Right ventricle myocardium inferior (tissue), 1 donor: ENCODE measurements at regions not wholly inside any gene's neighbourhood (a gene's known extent, or its start where the extent isn't known, plus 50 kb on each side); places are given as distances from the start of the nearest gene placed in this dataset.

Experiments
- ATAC-seq: fragments of 200-7000 bp; cut with Tn5 transposase; one replicate; pipeline ENCODE4 v1.9.1; 2020; ENCODE audit warnings: mild to moderate bottlenecking, moderate library complexity
- DNase-seq: peaks from one replicate; pipeline ENCODE4 v3.0.0; 2021; ENCODE audit errors: missing footprints
- intact Hi-C: fragments of 100-400 bp; cut with DNase I; formaldehyde crosslinking; loops from one replicate; pipeline ENCODE4 v1.11.0; 2022
- donor health status: DM: no; HTN: yes; CAD: no; lungs with severe emphysema.

DNA sequence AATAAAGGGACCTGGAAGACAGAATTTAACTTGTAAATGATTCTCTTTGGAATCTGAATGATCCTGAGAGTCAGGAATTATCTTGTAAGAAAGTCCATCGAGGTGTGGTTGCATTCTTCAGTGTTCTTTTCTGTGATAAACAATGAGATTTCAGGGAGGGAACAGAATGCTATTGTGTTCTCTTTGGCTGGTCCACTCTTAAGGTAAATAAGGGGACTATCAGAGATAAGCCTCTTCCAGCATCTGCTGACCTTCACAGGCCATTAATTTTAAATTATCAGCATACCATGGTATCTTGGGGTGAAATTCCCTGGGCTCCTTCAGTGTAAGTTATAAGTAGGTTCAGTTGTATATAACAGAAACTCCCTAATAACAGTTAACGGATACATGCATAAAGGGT is 107.1 kb upstream of the ARHGAP24 start:
- no peak for ATAC-seq
- intact Hi-C loops, result loop anchor here (5.0 to 10.0 kb wide), 2 partner anchors 221 to 377 kb away; no protein-coding TSS in a partner anchor
- no peak for DNase-seq

DNA sequence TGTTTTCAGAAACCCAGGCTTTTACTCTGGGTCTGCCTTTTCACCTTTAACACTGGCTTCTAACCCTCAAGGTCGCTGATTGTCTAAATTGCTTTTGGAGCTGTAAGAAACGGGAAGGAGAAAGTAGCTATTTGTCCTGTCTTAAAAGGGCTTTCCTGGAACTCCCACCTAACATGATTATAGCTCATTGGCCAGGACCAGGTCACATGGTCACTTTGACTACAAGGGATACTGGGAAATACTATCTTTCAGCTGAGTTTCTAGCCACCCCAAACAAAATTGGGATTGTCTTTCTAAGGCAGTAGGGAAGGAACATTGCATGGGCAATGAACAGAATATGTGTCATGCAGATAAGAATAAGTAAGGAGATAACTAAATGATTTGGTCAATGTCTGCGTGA is 106.7 kb upstream of the ARHGAP24 start:
- intact Hi-C loops, result loop anchor here (5.0 to 10.0 kb wide), 2 partner anchors 221 to 377 kb away; no protein-coding TSS in a partner anchor
- ATAC-seq (no peak), DNase-seq (no peak)

DNA sequence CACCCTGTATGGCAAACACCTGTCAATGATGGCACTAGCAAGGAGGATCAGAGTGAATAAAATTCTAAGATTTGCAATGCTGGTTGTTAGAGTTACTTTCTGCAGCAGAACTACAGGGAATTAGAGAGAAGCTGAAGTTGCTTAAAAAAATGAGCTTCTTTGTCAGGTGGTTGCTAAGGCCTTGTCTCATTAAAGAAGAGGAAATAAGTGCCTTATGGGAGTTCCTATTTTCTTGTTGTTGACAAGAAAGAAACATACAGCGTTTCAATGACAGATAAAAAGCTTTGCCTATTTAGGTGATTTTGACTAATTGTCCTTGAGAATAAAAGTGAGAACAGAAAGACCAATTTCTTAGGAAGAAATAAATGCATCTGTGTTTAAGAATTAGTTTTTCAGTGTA is 106.0 kb upstream of the ARHGAP24 start:
- DNase-seq, result no peak
- intact Hi-C loops, result loop anchor here (5.0 to 10.0 kb wide), 2 partner anchors 222 to 376 kb away; no protein-coding TSS in a partner anchor
- no peak for ATAC-seq

DNA sequence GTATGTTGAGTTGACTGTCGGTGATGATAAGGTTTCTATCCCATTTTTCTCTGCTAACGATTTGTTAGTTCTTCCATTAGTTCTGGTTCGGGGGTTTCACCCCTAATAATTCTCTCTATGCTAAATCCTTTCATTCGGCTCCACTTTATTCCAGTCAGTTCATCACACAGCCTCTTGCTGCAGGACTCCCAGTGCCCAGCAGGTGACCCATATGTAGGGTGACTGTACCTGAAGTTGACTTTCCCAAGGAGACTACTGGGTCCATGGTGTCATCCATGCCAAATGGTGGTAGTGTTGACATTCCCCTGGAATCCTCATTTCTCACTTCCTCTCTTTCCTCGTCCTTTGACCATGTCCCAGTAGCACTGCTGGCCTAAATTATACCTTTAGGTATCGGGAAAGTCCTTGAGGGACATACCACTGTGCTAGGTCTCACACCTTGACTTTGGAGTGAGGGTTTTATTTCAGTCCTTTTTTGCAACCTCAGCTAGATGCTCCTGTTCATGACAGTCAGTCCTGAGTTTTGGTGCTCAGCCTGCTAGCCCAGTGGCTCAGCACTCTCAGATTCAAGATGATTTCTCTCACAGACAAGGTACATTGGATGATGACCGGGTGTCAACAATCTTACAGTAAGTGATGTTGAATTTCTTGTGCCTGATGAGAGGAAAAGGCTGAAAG is 105.1 kb upstream of the ARHGAP24 start:
- DNase-seq (no peak), ATAC-seq (no peak)
- intact Hi-C loops, result loop anchor here (2.0 to 10.0 kb wide), 3 partner anchors 223 to 375 kb away; no protein-coding TSS in a partner anchor

DNA sequence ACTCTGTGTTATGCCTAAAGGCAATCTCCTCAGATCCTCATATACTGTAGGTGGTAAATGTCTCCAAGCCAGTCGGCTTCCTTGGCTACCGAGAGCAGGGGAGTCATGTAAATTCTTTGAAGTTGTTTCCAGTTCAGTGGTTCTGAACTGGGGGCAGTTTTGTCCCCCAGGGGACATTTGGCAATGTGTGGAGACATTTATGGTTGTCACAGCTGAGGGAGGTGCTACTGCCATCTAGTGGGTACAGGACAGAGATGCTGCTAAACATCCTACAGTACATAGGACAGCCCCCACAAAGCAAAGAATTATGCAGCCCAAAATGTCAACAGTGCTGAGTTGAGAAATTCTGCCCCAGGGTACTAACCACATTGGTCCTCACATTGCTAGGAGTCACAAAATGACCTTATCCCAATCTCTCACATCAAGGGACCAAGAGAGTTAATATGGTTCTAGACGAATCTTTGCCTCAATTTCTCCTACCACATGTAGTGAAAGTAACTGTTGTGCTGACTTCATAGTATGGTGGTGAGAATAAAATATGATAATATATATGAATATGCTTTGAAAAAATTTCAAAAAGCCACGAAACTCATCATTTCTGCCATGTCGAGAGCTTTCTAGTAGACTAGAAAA is 104.4 kb upstream of the ARHGAP24 start:
- no peak for DNase-seq

DNA sequence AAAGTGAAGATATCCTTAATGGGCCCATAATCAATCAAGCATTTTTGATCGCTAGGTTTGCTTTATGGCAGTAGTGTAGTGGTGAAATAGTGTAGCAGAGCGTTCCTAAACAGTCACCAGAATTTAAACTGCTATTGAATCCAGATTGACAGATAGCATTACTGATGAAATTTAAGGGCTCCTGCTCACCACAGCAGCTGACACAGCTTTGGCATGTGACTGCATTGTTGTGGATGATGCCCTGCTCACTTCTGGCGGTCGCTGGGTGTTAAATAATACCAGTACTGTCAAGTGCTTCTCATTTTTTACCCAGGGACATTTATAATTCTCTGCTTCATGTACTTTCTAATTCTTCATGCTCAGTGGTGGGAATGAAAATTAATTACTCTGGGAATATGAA is 102.0 kb upstream of the ARHGAP24 start:
- DNase-seq, result no peak
- intact Hi-C loops, result no loop called here
- ATAC-seq, result no peak

More for the DNA sequence above, 104.4 kb upstream of the ARHGAP24 start:
- ATAC-seq, result peak; percentile 67
- intact Hi-C loops, result loop anchor here (2.0 kb wide), 1 partner anchor 286 kb away; no protein-coding TSS in a partner anchor

DNA sequence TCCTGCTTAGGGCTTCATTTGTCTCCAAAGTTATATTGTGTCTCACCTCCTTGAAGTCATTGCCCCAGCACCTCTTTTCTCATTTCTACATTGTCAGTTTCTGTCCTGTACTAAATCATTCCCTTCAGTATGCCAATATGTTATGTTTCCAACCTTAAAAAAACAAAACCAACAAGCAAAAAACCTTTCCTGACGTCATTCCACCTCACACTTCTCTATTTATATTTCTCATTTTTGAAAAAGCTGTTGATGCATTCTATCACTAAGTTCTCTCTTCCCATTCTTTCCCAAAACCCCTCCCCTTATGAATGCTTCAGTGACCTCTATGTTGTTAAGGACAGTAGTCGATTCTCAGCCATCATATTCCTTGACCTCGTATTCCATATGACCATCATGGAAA is 98.7 kb upstream of the ARHGAP24 start:
- ATAC-seq (no peak), DNase-seq (no peak)
- intact Hi-C loops, result no loop called here

DNA sequence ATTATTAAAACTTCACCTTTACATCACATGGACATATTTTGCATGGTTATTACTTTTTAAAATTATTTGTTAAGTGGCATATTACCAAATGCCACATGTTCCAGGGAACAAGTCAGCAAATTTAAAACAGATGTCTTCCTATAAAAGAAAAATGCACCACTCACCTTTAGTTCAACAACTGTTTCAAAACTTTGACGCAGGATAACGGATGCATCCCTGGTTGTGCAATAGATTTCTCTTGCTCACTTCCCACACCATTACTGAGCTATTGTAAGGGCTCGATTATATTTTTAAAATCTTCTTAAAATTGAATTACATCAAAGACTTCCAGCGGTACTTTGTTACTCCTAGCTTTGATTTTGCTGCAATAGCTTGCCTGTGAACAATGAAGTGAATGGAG is 93.0 kb upstream of the ARHGAP24 start:
- ATAC-seq (no peak), DNase-seq (no peak)
- intact Hi-C loops, result no loop called here

DNA sequence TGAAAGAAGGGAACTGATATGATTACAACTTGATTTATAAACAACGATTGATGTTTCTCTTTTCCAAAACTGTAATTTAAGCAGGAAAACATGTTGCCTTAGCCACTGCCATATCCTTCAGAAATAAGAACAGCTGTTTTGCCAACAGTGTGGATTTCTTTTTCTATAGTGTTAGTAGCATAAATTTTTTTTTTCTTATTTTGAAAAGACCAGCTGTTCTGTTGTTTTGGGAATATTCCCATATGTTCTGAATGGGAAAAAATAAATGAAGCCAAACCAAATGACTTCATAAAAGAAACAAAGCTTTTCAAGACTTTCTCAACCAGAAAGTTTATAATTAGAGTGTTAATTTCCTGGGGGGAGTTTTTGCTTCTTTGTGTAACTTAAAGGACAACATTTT is 83.9 kb upstream of the ARHGAP24 start:
- DNase-seq (no peak), ATAC-seq (no peak)
- intact Hi-C loops, result no loop called here

DNA sequence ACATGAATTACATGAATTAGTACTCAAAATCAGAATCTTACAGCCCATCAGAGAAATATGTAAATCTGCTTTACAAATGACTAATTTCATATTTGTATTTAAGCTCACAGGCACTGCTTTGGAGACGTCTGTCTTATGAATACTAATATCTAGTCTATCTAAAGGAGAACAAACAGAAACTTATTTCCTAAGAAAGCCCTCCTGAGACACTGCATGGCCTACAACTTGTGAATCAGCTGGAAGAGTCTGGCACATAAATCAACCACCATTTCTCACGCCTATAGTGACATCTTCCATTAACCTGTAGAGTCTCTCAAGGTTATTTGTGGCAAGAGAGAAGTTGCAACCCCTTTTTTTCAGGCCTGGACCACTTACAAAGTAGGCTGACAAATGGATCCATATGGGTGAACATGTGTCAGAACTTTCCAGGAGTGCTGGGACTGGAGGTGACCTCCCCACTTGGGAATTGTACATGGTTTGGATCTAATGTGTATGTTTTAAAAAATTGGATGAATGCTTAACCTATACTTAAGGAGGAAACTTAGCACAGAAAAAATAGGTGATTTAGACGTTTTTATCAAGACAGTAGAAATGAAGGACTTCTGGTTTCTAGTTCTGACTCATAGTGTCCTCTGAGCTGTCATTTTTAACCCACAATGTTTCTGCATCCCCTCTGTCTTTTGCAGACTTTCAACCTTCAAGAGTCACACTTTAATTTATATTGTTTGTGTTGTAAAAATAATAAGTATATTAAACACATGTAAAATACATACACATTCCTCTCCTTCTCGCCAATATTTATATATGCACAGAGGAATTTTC is 83.2 kb upstream of the ARHGAP24 start:
- no peak for ATAC-seq
- intact Hi-C loops, result no loop called here
- DNase-seq, result no peak

DNA sequence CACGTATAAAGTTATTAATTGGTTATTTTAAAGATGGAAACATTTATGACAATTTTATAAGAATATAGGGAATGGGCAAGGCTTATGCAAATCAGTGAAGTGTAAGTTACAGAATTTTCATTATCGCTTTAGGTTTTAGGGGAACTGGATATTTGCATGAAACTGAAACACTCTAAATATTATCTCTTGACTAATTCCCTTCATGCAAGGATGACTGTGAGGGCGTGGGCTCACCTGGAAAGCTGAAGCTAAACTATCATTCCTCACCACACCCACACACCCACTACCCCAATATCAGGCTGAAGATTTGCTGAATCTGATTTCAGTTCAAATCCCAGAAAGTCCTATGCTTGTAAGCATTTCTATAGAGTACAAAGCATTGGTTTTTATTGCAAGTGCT is 81.7 kb upstream of the ARHGAP24 start:
- intact Hi-C loops, result no loop called here
- ATAC-seq (no peak), DNase-seq (no peak)

DNA sequence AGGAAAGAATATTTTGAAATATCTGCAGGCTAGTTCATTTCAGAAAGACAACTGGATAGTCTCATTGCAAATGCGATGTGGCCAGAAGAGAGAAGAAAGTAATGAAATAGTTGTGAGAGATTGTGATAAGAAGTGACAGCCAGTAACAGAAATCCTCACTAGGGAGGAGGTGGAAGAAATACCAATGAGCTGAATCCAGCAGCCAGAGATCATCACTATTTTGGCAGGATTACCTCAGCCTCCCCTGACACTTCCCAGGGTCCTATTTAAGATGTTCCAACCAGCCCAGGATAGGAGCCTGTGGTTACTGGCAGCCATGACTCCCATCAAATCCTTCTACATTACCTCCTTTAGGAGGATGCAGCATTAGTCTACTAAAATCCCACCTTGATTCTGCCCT is 76.7 kb upstream of the ARHGAP24 start:
- peak; percentile 92 for ATAC-seq
- no peak for DNase-seq
- intact Hi-C loops, result no loop called here

DNA sequence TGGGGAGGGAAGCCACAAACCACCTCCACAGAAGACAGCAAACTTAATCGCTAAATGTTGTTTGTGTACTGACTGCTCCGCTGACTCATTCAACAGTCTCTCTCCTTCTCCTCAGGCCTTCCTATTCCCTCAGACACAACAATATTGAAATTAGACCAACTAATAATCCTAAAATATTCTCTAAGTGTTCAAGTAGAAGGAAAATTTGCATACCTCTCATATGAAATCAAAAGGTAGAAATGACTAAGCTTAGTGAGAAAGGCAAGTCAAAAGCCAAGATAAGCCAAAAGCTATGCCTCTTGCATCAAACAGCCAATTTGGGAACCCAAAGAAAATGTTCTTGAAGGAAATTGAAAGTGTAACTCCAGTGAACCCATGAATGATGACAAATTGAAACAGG is 75.7 kb upstream of the ARHGAP24 start:
- DNase-seq (no peak), ATAC-seq (no peak)
- intact Hi-C loops, result no loop called here

DNA sequence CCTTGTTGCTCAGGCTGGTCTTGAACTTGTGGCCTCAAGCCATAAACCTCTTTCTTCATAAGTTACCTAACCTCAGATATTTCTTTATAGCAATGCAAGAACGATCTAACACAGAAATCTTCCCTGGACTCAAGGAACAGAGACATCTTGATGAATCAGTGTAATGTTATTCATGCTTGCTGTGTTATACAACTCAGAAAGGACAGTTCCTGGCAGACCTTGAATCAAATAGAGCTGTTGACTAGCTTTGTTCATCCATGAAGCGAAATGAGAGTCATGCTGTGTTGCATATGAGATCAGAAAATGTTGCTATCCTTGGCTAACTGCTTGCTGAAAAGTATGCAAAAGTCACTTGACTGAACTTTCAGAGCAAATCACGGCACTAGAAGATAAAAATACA is 72.6 kb upstream of the ARHGAP24 start:
- ATAC-seq (peak; percentile 67), DNase-seq (no peak)
- intact Hi-C loops, result no loop called here

DNA sequence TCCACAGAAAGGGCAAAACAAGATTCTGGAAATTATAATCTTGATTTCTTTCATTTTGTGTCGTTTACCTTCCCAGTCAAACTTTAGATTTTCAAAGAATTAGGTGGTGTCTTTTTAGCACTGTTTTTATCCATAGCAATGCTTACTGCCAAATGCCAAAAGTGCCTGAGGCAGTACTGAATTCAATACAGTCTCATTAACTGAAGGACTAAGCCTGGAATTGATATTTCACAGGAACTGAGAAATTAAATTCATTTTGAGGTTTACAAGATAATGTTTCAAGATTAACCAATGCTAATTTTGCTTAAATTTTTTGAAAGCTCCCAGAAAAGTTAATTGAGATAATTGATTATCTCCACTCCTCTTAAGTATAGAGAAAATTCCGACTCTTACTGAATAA is 68.8 kb upstream of the ARHGAP24 start:
- no peak for ATAC-seq
- DNase-seq, result no peak

DNA sequence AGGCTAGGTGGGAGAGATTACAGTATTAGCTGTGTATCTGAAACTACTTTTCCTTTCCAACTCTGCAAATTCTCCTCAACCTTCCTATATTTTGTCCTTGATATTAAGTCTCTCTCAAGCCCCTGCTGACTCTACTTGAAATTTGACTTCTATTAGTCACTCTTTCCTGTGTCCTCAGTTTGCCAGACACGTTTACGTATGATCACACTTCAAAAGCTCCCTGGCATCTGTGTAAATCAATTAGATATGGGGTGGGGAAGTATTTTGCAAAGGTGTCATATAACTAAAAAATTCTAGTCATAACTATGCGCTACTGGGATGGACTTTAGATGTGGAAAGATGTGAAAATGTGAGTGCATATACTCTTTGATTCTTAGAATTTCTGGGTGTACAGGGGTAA is 67.4 kb upstream of the ARHGAP24 start:
- ATAC-seq (no peak), DNase-seq (no peak)
- intact Hi-C loops, result no loop called here

More for the DNA sequence above, 68.8 kb upstream of the ARHGAP24 start:
- intact Hi-C loops, result no loop called here

DNA sequence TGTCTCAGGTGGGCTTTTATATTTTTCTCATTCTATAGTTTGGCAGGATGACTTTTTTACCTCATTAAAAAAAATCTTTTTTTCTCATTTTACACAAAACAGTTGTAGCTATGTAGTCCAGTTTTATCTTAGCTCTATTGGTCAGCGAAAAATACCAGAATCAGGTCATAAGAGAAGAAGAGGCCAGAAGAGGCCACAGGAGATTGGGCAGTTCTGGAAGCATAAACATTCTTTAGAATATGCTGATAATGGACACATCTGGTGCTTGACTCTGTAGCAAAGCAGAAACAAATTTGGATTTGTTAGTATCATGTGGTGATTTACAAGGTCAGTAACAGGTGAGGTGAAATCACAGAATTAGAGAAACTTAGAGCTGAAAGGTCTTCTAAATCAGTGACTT is 66.6 kb upstream of the ARHGAP24 start:
- intact Hi-C loops, result no loop called here
- no peak for ATAC-seq
- DNase-seq, result no peak

DNA sequence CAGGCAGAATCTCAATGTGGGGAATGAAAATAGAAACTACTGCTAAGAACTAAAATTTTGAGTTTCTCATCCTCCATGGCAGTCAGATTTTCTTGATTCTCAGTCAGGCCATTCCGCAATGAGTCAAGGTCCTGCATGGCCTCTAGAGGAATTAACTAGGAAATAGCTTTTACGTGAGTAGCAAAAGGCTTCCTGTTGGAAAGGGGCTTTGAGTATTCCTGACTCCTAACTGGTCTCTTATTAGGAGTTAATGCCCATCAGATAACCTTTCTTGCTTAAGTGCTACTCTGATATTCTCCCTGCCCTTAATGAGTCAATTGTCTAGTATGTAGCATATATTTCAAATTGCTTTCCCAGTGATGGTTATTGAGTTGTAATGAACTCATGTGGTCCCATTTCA is 65.7 kb upstream of the ARHGAP24 start:
- no peak for DNase-seq
- no peak for ATAC-seq
- intact Hi-C loops, result no loop called here

DNA sequence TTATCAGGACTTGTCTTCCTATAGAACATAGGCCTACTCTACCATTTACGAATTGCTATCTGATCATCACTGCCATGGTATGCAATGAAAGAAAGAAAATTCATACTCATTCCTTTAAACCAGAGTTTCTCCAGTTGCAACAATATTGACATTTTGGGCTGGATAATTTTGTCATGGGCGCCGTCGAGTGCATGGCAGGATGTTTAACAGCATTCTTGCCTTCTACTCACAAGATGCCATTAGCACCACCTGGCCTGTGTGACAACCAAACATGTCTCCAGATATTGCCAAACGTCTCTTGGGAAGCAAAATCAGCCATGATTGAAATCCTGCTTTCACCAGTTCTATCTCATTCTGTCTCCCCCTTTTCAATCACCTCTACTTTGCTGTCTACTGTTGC is 63.6 kb upstream of the ARHGAP24 start:
- intact Hi-C loops, result no loop called here
- DNase-seq (no peak), ATAC-seq (no peak)

DNA sequence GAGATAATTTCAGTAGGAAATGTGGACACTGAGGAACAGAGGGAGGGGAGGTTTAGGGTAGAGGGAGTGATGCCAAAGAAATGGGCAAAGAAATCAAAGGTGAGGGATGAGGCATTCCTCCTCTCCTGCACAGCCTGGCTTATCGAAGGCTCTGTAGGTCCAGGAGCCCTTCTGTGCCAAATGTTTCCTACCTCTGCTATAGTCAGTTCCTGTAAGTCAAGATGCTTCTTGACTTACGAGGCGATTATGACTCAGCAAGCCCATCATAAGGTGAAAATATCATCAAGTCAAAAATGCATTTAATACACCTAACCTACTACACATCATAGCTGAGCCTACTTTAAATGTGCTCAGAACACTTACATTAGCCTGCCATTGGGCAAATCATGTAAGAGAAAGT is 60.0 kb upstream of the ARHGAP24 start:
- no peak for ATAC-seq
- DNase-seq, result no peak
- intact Hi-C loops, result loop anchor here (5.0 kb wide), 1 partner anchor 37 kb away; no protein-coding TSS in a partner anchor
